B cell (primary cell): ENCODE measurements at regions not wholly inside any gene's neighbourhood (a gene's known extent, or its start where the extent isn't known, plus 50 kb on each side); places are given as distances from the start of the nearest gene placed in this dataset.

ENCODE experiments used
- ATAC-seq: fragments of 200-7000 bp; cut with Tn5 transposase; one replicate; pipeline ENCODE4 v1.10.0; 2021; ENCODE audit warnings: low read depth, mild to moderate bottlenecking, moderate number of reproducible peaks, moderate library complexity
- CTCF ChIA-PET: fragments of 350-600 bp; sonication (Branson Sonifier 250); formaldehyde crosslinking; loops from one replicate; lab custom pipeline; 2021; ENCODE audit warnings: antibody characterized with exemption, inconsistent platforms; lab: Charles Lee
- POLR2A ChIA-PET: fragments of 350-600 bp; sonication (Branson Sonifier 250); formaldehyde crosslinking; loops from one replicate; lab custom pipeline; 2021; ENCODE audit warnings: antibody characterized with exemption; lab: Charles Lee
- DNase-seq: peaks from one replicate; pipeline ENCODE4 v3.0.0; 2013
- H2AFZ ChIP-seq: 2 replicates; pipeline ENCODE4 v1.6.1; 2012; ENCODE audit warnings: mild to moderate bottlenecking, low read depth, low read length; ENCODE audit not compliant: insufficient read depth, poor library complexity, severe bottlenecking
- H3K27ac ChIP-seq, 2 donors: 1 replicate in 1 of 2; 2 replicates in 1 of 2; pipeline ENCODE4 v1.5.1; 2012 to 2013; ENCODE audit warnings: low read length in 2 of 2, mild to moderate bottlenecking in 2 of 2, moderate library complexity in 1 of 2
- H3K27me3 ChIP-seq, 4 experiments: fragments of 200-600 bp in 1 of 4; sonication (generic) in 1 of 4; replicated peaks in 1 of 4; 1 replicate in 2 of 4; 2 replicates in 2 of 4; pipeline versions ENCODE4 v1.6.1 to v1.7.0; 2013 to 2016; ENCODE audit warnings: low read length in 3 of 4, mild to moderate bottlenecking in 2 of 4, mixed read lengths in 1 of 4, moderate library complexity in 1 of 4; ENCODE audit not compliant: insufficient read depth in 4 of 4, control insufficient read depth in 3 of 4; ENCODE audit errors: control extremely low read depth in 1 of 4
- H3K36me3 ChIP-seq, 2 experiments: replicated peaks in 1 of 2; 1 replicate in 1 of 2; 2 replicates in 1 of 2; pipeline versions ENCODE4 v1.6.1 to v1.7.1; 2013; ENCODE audit warnings: low read length in 1 of 2; ENCODE audit not compliant: insufficient read depth in 2 of 2, control insufficient read depth in 1 of 2; ENCODE audit errors: control extremely low read depth in 1 of 2, extremely low read depth in 1 of 2
- H3K4me1 ChIP-seq, 2 donors: fragments of 200-600 bp in 1 of 2; sonication (generic) in 1 of 2; 1 replicate in 1 of 2; 2 replicates in 1 of 2; pipeline versions ENCODE4 v1.5.1 to v1.6.1; 2013 to 2017; ENCODE audit warnings: low read length in 2 of 2; ENCODE audit not compliant: control insufficient read depth in 2 of 2, insufficient read depth in 2 of 2
- H3K4me2 ChIP-seq: replicated peaks from 2 replicates; pipeline ENCODE3; 2012; ENCODE audit warnings: mild to moderate bottlenecking, low read depth, low read length; ENCODE audit not compliant: poor library complexity, severe bottlenecking
- H3K4me3 ChIP-seq, 5 experiments: fragments of 200-600 bp in 1 of 5; sonication (generic) in 1 of 5; 1 replicate in 3 of 5; 2 replicates in 2 of 5; pipeline versions ENCODE4 v1.5.1 to v1.7.0; 2011 to 2016; ENCODE audit warnings: low read length in 4 of 5, mild to moderate bottlenecking in 4 of 5, low read depth in 2 of 5, control low read depth in 1 of 5, moderate library complexity in 1 of 5; ENCODE audit not compliant: insufficient read depth in 1 of 5; ENCODE audit errors: control extremely low read depth in 1 of 5, extremely low read depth in 1 of 5
- H3K79me2 ChIP-seq: fragments of 200-600 bp; sonication (generic); one replicate; pipeline ENCODE4 v1.6.0; 2016; ENCODE audit warnings: low read length; ENCODE audit not compliant: control insufficient read depth, insufficient read depth
- H3K9ac ChIP-seq: fragments of 200-600 bp; sonication (generic); 2 replicates; pipeline ENCODE4 v1.6.1; 2017; ENCODE audit warnings: mild to moderate bottlenecking, low read length, moderate library complexity
- H3K9me3 ChIP-seq, 3 donors: one replicate each; pipeline versions ENCODE4 v1.6.1 to v1.7.1; 2013; ENCODE audit warnings: low read length in 2 of 3; ENCODE audit not compliant: control insufficient read depth in 2 of 3, insufficient read depth in 1 of 3; ENCODE audit errors: control extremely low read depth in 1 of 3
- H4K20me1 ChIP-seq: 2 replicates; pipeline ENCODE4 v1.6.0; 2012; ENCODE audit warnings: mild to moderate bottlenecking, low read length; ENCODE audit not compliant: insufficient read depth, control insufficient read depth, poor library complexity, severe bottlenecking
- H3K27ac Mint-ChIP-seq: one replicate; pipeline ENCODE4 v1.8.0; 2021; ENCODE audit warnings: mixed read lengths
- H3K27me3 Mint-ChIP-seq: one replicate; pipeline ENCODE4 v1.8.0; 2021; ENCODE audit warnings: mixed read lengths
- H3K4me1 Mint-ChIP-seq: one replicate; pipeline ENCODE4 v1.8.0; 2021; ENCODE audit warnings: mixed read lengths
- H3K4me3 Mint-ChIP-seq: one replicate; pipeline ENCODE4 v1.8.0; 2021; ENCODE audit warnings: mixed read lengths
- H3K9me3 Mint-ChIP-seq: one replicate; pipeline ENCODE4 v1.8.0; 2022; ENCODE audit warnings: mixed read lengths; ENCODE audit not compliant: insufficient read depth
- CTCF ChIP-seq: fragments of 200-600 bp; IDR thresholded peaks from one replicate; pipeline ENCODE4 v1.8.0; 2022; ENCODE audit warnings: antibody characterized with exemption, mild to moderate bottlenecking
- EZH2 ChIP-seq: IDR thresholded peaks from 2 replicates; pipeline ENCODE4 v1.6.1; 2012; ENCODE audit warnings: borderline replicate concordance, low read depth, mild to moderate bottlenecking, moderate library complexity, low read length; ENCODE audit not compliant: insufficient read depth, poor library complexity, severe bottlenecking
- WGBS: methylation state at CpG from one replicate; pipeline ENCODE4 v1.1.5; 2013; ENCODE audit warnings: missing lambda C conversion rate; ENCODE audit not compliant: insufficient coverage; 5-methylcytosine and 5-hydroxymethylcytosine counted together
- intact Hi-C: fragments of 100-400 bp; cut with micrococcal nuclease; formaldehyde crosslinking; loops from one replicate; pipeline ENCODE4 v1.10.0; 2022

DNA sequence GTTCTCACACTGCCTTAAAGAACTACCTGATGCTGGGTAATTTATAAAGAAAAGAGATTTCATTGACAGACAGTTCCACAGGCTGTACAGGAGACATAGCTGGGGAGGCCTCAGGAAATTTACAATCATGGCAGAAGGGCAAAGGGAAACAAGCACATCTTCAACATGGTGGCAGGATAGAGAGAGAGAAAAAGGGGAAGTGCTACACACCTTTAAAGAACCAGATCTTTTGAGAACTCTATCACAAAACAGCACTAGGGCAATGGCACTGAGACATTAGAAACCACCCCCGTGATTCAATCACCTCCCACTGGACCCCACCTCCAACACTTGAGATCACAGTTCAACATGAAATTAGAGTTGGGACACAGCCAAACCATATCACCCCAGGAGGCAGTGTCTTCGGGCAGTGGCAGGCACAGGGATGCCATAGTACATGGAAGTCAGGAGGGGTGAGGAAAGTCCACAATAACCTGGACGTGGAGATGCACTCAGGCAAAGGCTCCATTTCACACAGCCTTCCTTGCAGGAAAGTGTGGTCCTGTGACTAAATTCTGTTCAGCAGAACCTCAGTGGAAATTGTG lies 120.4 kb upstream of the SERPINE2 start:
- Histone ChIP-seq H3K4me1 (no peaks in the 10 kb centered on the region), H2AFZ (no peak overlapping the region), H3K36me3 (no peaks in the 10 kb centered on the region), H3K9me3 (peaks cover 0 to 4% (median 0%) of the 10 kb centered on the region in 3 donors), H3K4me2 (no peak overlapping the region), H3K27ac (no peak overlapping the region), H3K79me2 (no peaks in the 10 kb centered on the region), H4K20me1 (no peaks in the 10 kb centered on the region), H3K4me3 (no peak overlapping the region), H3K9ac (no peak overlapping the region), H3K27me3 (peaks cover 0 to under 1% (median 0%) of the 10 kb centered on the region in 4 experiments)
- intact Hi-C loops: no loop called here
- WGBS: 85% methylated on average over 3 of the region's 3 CpGs
- CTCF ChIA-PET: no interaction called here
- Mint-ChIP-seq H3K4me1 (no peaks in the 10 kb centered on the region), H3K9me3 (no peaks in the 10 kb centered on the region), H3K27ac (no peak overlapping the region), H3K27me3 (peaks cover 20% of the 10 kb centered on the region), H3K4me3 (no peak overlapping the region)
- DNase-seq: no peak
- POLR2A ChIA-PET: no interaction called here
- no peak for ATAC-seq
- no peak for TF ChIP-seq CTCF
- no peak for TF ChIP-seq EZH2

DNA sequence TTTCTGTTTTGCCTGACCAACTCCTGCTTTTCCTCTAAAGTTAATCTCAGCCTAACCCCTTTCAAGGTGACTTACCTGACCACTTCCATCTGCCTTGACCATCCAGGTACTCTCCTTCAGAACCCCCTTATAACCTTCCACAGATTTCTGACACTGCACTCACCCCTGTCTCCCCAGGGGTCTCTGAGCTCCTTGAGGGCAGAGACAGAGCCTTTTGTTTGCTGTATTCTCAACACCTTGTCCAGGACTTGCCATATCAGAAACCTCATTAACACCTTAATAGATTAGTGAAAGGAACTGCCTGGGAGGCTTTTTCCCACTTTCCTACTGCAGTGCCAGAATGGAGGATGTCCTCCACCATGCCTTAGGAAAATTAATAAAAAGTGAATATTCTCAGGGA lies 119.7 kb upstream of the SERPINE2 start:
- Histone ChIP-seq H2AFZ (no peak overlapping the region), H3K4me2 (no peak overlapping the region), H4K20me1 (no peaks in the 10 kb centered on the region), H3K79me2 (no peaks in the 10 kb centered on the region), H3K27ac (no peak overlapping the region), H3K27me3 (no peaks in the 10 kb centered on the region), H3K9ac (no peak overlapping the region), H3K4me1 (no peaks in the 10 kb centered on the region), H3K9me3 (peaks cover 0 to 4% (median 0%) of the 10 kb centered on the region in 3 donors), H3K4me3 (no peak overlapping the region), H3K36me3 (no peaks in the 10 kb centered on the region)
- DNase-seq (no peak), ATAC-seq (no peak)
- intact Hi-C loops: no loop called here
- ChIA-PET POLR2A (no interaction called here), CTCF (no interaction called here)
- TF ChIP-seq EZH2 (no peak), CTCF (no peak)
- H3K27me3 Mint-ChIP-seq: peaks cover 16% of the 10 kb centered on the region
- no peak overlapping the region for H3K27ac Mint-ChIP-seq
- H3K4me3 Mint-ChIP-seq: no peak overlapping the region
- H3K9me3 Mint-ChIP-seq: no peaks in the 10 kb centered on the region
- no peaks in the 10 kb centered on the region for H3K4me1 Mint-ChIP-seq
